OCI-M1 (cell line): ENCODE measurements at regions not wholly inside any gene's neighbourhood (a gene's known extent, or its start where the extent isn't known, plus 50 kb on each side); places are given as distances from the start of the nearest gene placed in this dataset.
A peak's percentile ranks its signal among the peaks of the same experiment; 100 is the strongest.

Experiments used
- DNase-seq: peaks from one replicate; lab custom pipeline; 2025; lab: John Stamatoyannopoulos, UW

- DNase-seq, result no peak
Observed at GRCh38 chr5:2262620-2263019, 379.9 kb upstream of the IRX4 start.

GRCh38 chr5:2261004-2261703, 378.4 kb upstream of the IRX4 start:
- no peak for DNase-seq

DNA sequence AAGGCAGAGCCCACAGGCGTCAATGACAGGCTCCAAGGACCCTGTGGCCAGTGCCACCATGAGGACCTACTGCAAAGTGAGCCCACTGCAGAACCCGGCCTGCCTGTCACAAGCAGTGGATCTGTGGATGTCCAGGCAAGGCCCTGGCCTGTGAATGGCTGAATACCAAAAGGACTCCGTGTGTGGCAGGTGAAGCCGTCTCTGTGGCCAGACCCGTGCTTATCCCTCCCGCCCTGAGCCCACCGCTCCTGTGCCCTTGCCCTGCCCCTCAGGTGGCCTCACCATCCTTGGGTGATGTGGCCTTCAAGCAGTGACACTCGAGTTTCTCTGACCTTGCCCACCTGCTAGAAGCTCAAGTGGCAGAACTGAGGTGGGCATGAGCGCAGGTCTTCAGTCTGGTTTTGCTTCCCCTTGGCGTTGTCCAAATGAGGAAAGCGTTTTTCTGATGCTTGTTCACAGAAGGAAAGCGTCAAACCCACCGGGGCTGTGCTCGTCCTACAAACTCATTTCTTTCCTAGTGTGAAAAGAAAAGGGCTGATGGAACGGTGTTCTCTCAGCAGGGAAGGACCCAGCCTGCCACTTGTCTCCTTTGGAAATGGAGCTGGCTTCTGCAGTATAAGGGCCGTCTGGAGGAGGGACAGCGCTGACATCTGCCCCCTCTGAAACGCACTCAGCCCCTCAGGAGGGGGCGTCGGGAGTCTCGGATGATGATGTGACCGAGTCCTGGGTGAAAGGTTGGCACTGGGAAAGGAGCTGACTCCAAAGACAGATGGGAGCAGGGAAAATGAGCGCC, 377.7 kb upstream of the IRX4 start:
- no peak for DNase-seq

- no peak for DNase-seq
Observed at GRCh38 chr5:2259494-2260107, 376.9 kb upstream of the IRX4 start.

DNA sequence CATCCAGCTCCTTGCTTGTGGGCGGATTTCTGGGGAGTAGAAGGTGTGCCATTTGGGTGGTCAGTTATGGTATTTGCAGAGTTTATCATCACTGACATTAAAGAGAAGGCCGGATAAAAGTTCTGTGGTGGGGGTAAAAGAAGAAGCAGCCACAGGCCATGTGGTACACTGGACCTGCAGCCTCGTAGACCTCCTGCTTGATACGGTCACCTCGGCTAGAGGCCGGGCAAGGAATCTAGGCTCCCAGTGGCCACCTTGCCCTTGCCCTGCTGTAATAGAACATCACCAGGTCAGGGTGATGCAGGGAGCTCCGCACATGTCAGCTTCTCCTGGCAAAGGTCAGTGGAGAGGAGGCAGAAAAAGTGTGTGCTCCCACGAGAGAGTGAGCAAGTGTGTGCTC, 376.1 kb upstream of the IRX4 start:
- DNase-seq, result no peak

GRCh38 chr5:2257326-2258244, 374.9 kb upstream of the IRX4 start:
- no peak for DNase-seq

DNA sequence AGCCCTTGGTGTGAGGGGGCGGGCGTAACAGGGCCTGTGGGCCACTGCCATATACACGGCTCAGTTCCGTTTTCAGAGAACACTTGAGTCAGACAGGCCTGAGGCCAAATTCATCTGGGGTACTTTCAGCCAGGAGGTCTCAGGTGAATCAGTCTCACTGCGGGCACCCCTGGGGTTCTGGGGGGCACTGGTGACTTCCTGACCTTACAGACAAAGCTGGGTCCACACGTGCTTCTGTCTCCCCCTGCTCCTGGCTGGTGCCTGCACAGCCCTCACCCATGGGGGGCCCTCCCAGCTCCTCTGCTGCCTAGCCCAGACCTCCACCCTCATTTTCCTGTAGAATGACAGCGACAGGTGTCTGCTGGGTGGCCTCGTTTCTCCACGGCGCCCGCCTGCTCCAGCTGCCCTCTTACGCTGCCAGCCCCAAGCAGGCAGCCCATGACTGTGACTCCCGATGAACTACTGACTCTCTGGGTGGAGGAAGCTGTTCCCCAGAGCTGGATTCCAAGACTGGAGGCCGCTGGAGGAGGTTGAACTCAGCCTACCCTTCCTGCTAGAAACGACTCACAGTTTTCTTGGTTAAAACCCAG, 374.1 kb upstream of the IRX4 start:
- no peak for DNase-seq

- DNase-seq, result no peak
Observed at GRCh38 chr5:2255915-2256690, 373.4 kb upstream of the IRX4 start.

GRCh38 chr5:2254880-2255750, 372.4 kb upstream of the IRX4 start:
- no peak for DNase-seq

DNA sequence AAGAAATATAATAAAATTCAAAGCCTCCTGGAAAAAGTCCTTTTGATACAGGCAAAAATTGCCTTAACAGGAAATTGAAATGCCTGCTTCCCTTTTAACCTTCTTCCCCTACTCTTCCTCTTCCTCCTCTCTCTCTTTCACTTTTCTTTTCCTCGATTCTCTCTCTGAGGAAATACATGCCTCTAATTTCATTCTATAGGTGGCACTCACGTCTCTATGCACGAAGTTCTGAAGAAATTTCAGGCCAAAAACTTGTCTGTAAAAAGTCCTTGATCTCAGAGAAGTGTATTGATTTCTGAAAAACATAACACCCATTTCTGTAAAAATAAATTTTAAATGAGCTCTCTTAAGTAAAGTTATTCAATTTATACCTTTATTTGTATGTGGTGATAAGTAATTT, 371.7 kb upstream of the IRX4 start:
- DNase-seq, result peak; percentile 6

- DNase-seq, result no peak
Observed at GRCh38 chr5:2253040-2253975, 370.6 kb upstream of the IRX4 start.

DNA sequence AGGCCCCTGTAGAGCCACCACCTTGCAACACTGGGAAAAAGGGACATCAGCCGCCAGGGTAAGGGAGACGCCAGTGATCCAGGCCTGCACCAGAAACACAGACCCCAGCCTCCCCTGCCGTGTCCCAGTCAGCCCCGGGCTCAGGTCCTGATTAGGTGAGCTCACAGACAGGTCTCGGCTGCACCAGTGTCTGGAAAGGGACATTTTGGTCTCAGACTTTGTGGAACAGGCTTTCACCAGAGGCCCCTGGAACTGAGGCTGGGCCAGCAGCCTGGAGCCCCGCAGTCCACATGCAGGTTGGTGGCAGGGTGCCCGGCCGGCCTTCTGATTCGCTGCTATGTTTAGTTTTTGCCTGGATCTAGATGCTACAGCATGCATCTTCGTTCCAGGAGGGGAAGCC, 369.0 kb upstream of the IRX4 start:
- no peak for DNase-seq

DNA sequence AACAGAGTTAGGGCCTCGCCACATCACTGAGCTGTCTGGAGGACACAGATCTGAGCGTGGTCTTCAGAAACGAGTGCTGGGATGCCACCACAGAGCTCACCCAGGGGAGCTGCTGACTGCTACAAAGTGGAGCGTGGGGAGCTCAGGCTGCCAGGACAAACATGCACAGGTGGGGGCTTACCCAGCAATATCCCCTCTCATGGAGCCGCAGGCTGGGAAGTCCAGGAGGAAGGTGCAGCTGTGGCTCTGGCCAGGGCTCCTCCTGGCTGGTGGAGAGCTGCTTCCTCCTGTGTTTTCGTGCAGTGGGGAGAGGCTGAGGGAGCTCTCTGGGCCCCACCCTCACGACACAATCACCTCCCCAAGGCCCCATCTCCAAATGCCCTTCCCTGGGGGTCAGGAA, 368.6 kb upstream of the IRX4 start:
- DNase-seq, result no peak

GRCh38 chr5:2250365-2250950, 367.7 kb upstream of the IRX4 start:
- no peak for DNase-seq

DNA sequence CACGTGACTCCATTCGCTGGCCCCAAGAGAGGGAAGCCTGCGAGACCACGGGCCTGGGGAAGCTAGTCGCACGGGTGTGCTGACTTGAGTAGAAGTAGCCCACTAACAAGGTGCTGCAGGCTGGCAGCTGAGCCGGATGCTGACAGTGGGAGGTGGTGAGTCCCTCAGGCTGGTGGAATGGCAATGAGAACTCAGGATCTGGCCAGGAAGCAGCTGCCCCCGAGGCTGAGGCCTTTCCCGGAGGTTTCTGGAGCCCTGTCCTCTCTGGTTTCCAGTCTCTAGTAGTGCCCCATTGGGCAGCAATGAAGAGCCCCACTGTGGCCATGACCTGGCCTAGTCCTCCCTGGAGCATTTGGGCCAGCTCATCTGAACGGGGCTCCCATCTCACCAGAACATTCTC, 366.7 kb upstream of the IRX4 start:
- DNase-seq, result no peak

- no peak for DNase-seq
Observed at GRCh38 chr5:2249026-2249425, 366.3 kb upstream of the IRX4 start.

- DNase-seq, result no peak
Observed at GRCh38 chr5:2242539-2242938, 359.8 kb upstream of the IRX4 start.

GRCh38 chr5:2241842-2242241, 359.1 kb upstream of the IRX4 start:
- no peak for DNase-seq
